Glomerular visceral epithelial cell (primary cell): ENCODE measurements at regions not wholly inside any gene's neighbourhood (a gene's known extent, or its start where the extent isn't known, plus 50 kb on each side); places are given as distances from the start of the nearest gene placed in this dataset.
"Not testable (repeated sequence)": the region's sequence is repeated elsewhere in the genome, so short reads cannot be mapped to it uniquely, and the experiment has no call there.

Experiments
- DNase-seq: peaks from one replicate; pipeline ENCODE4 v3.0.0-alpha.2; 2016; ENCODE audit errors: extremely low spot score

DNA sequence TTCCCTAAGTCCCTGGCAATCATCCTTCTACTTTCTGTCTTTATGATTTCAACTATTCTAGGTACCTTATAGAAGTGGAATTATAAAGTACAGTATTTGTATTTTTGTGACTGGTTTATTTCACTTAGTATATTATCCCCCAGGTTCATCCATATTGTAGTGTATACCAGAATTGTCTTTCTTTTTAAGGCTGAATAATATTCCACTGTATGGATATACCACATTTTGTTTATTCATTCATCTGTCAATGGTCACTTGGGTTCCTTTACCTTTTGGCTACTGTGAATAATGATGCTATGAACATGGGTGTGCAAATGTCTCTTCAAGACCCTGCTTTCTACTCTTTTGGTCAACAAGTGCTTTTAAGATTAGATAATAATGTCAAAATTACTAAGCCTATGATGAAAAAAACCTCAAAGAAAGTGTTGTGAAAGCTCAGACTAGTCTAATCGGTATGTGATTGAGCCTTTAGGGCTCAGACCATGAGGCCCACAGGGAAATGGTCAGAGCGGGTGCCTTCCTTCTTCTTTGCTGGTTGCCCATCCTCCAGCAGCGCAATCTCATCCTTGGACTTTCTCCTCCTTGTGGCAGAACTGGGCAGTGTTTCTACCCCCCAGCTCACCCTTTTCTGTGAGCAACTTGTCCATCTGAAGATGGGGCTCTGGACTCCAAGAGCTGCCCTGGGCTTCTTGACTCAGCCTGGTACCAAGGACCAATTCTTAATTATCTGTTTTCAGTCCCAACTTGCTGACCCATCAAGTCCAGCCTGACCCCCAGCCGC is 105.4 kb downstream of the TTC8 start:
- no peak for DNase-seq

DNA sequence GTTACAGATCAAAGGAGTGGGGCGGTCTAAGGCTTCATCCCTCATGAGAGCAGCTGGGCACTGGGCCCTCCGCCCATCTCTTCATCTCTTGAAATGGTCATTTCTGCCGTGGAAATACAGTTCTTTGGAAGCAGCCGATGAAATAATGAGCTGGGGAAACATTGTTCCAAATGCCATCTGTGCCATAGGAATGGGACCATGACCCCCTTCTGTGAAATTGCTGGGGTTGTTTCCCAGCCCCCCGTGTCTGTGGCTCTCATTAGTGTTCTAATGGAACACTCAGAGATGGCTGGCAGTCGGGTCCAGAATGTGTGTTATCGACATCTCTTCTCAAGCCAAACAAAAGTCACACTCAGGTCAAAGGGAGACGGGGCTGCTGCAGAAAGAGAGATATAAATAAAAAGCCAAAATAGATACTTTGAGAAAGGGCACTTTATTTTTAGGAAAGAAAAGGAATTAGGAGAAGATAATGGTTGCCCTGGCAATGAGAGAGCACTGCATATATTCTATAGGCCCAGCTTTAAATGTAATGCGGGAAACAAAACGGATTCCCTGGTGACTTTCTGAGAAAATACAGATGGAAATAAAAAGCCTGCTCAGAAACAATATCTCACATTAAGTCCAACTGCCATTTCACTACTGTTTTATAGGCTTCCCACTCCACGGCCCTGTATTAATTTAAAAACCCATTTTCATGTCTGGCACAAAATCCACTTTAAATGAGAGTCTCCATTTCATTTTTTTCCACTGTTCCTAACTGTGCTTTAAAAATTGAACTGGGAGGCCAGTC is 107.1 kb downstream of the TTC8 start:
- DNase-seq, result no peak

GRCh38 chr14:88933191-88933590 is 108.7 kb downstream of the TTC8 start:
- no peak for DNase-seq

- DNase-seq, result no peak
Observed at GRCh38 chr14:88934351-88934806, 109.9 kb downstream of the TTC8 start.

DNA sequence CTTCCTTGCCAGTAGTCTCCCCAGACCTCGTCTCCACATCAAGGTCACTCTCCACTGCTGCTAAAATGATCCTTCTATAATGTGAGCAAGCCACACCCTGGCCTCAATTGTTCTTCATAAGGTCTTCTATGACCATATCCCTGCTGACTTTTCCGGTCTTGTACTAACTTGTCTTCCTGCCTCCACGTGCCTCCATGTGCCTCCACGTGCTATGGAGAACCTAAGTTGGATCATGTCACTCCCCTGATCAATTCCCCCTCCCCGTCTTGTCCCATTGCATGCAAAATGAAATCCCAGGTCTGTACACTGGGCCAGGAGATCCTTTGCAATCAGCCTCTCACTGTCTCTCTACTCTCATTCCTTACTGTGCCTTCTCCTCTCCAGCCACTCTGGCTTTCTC is 110.6 kb downstream of the TTC8 start:
- DNase-seq, result no peak

DNA sequence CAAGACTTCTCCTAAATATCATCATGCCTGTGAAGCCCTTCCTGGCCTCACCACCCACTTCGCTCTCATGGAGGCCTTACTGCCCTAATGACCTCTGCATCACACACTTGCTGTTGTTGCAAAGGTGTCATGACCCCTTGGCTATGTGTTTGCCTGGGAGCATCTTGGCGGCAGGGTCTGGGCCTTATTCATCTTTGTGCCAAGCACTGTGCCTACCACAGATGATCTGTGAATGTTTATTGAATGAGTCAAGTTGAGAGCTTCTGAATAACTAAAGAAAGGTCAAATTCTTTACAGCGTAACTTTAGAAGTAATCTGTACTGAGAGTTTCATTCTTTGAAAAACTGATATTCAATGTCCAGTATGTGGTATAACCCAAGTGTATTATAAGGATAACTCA is 113.3 kb downstream of the TTC8 start:
- no peak for DNase-seq

- DNase-seq, result no peak
Observed at GRCh38 chr14:88940671-88941070, 116.2 kb downstream of the TTC8 start.

DNA sequence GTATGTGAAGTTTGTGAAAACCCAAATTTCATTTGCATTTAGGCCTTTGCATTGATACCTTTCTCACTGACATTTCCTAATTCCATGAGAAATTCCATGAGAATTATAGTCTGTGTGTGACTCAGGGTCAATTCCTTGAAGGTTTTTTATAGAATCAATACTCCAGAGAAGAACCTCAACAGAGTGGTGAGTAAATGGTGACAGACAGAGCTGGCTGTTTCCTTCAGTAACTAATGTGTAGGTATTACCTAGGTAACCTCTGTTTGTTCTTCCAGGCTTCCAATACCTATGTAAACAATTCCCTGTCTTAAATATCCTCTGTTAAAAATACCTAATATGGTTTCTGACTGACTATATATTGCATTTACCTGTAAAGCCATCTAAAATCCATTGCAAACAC is 117.0 kb downstream of the TTC8 start:
- no peak for DNase-seq

GRCh38 chr14:88947646-88948598 is 123.5 kb downstream of the TTC8 start:
- no peak for DNase-seq

- no peak for DNase-seq
Observed at GRCh38 chr14:88950069-88950468, 125.6 kb downstream of the TTC8 start.

DNA sequence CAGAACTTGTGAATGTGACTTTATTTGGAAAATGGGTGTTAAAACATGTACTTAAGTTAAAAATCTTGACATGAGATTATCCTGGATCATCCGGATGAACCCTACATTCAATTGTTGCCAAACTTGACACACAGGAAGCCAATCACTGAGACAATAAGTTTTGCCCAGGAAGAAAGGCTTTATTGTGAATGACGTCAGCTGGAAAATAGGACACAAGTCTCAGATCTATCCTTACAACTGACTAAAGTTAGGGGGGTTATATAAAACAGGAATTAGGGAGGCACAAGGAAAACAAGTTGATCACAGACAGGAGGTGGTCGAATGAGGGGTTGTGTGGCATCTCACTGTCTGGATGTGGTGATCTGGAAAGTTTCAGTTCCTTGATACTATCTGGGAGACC is 126.9 kb downstream of the TTC8 start:
- DNase-seq, result no peak

DNA sequence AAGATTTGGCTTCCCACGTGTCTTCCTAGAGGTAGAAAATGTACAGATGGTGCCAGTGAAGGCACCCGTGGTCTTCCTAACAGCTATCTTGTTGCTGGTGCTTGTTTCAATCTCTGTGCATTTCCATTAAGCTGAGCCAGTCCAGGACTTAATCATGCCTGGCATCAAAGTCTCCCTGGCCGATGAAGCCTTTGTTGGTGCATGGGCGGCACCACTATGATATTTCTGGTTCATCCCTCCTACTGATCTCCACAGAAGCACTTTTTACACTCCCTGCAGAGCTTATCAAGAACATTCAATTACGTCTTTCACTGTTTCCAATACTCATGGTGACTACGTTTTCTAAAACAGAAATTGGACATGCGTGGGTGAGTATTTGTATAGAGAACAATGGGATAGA is 128.4 kb downstream of the TTC8 start:
- DNase-seq, result no peak

DNA sequence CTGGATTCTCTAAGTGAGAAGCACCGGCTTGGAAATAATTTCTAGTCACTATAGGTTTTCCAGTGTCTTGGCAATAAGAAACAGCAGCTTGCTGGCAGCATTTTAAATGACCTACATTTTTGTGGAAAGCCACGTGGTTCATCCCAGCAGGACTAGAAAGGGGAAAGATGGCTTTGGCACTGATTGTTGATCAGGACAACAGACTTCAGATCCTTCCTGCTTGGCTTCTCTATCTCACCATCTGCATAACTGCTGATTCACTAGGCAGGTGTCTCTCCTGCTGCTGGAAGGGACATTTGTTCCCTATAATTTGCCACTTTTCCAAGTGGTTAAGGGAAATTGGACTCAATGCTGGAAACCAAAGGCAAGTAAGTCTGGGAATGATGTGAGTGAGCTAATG is 131.0 kb downstream of the TTC8 start:
- no peak for DNase-seq

- no peak for DNase-seq
Observed at GRCh38 chr14:88960496-88960895, 136.0 kb downstream of the TTC8 start.

GRCh38 chr14:88961214-88961613 is 136.8 kb downstream of the TTC8 start:
- no peak for DNase-seq

DNA sequence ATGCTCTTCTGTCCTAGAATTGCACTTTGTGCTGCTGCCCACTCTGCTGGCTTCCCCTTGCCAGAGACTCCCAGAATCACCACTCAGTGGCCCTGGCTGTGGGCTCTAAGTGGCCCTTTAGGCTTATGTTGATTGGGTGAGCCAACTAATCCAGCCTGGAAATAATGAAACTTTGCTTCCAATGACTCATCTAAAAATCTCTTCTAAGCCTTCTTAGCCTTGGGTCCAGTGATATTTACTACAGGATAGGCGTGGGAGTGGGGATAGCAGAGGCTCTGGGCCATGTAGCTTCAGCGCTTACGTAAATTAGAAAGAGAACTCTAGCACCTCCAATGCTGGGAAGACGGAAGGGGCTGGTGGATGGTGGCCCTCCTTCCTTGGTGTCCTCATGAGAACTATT is 137.9 kb downstream of the TTC8 start:
- DNase-seq, result no peak

DNA sequence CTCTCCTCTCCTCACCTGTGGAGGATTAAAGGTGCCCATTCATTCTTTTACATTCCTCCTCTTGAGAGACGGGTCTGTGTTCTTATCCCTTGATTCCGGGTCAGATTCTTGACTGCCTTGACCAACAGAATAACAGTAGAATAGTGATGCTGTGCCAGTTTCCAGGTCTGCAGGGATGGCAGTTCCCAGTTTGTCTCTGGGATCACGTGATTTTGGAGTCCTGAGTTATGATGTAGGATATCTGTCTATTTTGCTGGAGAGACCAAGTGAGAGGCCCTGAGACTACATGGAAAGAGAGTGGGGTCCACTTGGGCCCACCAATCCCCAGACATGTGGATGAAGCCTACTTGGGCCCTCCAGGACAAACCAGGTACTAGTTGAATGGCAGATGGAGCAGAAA is 142.8 kb downstream of the TTC8 start:
- no peak for DNase-seq

GRCh38 chr14:88975043-88975830 is 150.8 kb downstream of the TTC8 start:
- DNase-seq, result no peak

DNA sequence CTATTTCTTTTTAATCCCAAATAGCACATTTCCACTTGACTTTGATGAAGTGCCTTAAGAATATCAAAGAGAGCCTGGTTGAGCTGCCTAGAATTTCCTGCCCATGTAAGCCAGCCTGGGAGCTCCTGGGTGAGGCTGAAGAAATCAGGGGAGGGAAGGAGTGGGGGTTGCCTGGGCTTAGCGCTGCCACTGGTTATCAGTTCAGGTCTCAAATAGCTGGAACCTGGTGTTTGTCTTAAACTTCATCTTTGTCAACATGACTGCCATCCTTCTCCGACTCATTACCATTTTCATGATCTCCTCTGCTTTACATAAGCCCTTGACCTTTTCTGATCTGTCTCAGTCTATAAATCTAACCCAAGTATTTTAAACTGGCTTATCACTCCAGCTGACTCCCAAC is 151.5 kb downstream of the TTC8 start:
- no peak for DNase-seq

DNA sequence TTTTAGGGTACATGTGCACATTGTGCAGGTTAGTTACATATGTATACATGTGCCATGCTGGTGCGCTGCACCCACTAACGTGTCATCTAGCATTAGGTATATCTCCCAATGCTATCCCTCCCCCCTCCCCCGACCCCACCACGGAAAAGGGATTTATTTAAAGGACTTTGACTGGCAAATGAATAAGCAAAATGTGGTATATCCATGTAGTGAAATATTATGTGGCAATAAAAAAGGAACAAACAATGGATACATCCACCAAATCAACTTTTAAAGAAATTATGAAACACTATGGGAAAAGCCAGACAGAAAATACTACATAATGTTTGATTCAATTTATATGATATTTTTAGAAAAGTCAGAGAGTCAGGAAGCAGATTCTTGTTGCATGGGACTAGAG is 156.5 kb downstream of the TTC8 start:
- not testable (repeated sequence) for DNase-seq

DNA sequence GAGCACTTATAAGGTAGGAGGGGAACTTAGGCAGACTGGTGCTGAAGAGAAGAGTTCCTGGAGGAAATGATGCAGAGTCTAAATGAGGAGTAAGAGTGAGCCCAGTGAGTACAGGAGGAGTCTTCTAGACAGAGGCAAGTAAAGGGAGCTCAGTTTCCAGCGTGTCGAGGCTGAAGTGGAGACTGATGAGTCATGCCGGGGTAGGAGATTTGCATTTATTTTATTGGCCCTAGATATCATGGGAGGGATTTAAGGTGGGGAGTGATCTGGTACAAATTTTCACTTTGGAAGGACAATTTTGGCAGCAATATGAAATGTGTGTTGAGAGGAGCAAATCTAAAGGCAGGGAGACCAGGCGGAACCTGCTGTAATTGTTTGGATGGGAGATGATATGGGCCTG is 157.5 kb downstream of the TTC8 start:
- no peak for DNase-seq
